ENCODE measurements at regions not wholly inside any gene's neighbourhood (a gene's known extent, or its start where the extent isn't known, plus 50 kb on each side); places are given as distances from the start of the nearest gene placed in this dataset.
"Not testable (repeated sequence)": the region's sequence is repeated elsewhere in the genome, so short reads cannot be mapped to it uniquely, and the experiment has no call there.

GRCh38 chr2:91768301-91768700 is 3076.8 kb downstream of the RPIA start:
- H3K36me3 ChIP-seq; H3K27me3 ChIP-seq; H3K4me1 ChIP-seq; H3K27ac ChIP-seq; DNase-seq; H3K4me3 ChIP-seq; H3K9me3 ChIP-seq; intact Hi-C loops (cut with DNase I); H3K9ac ChIP-seq (ENCODE audit: low read depth in 2 of 2, low read length in 2 of 2): not testable (repeated sequence)

GRCh38 chr2:91768997-91769396 is 3077.5 kb downstream of the RPIA start:
- H3K9me3 ChIP-seq; H3K4me1 ChIP-seq; H3K27ac ChIP-seq; intact Hi-C loops (cut with DNase I); DNase-seq; H3K36me3 ChIP-seq; H3K27me3 ChIP-seq; H3K4me3 ChIP-seq; H3K9ac ChIP-seq (ENCODE audit: low read depth in 2 of 2, low read length in 2 of 2): not testable (repeated sequence)

- H3K4me3 ChIP-seq; H3K27ac ChIP-seq; H3K27me3 ChIP-seq; H3K9me3 ChIP-seq; H3K36me3 ChIP-seq; H3K4me1 ChIP-seq; DNase-seq; intact Hi-C loops (cut with DNase I); H3K9ac ChIP-seq (ENCODE audit: low read depth in 2 of 2, low read length in 2 of 2): not testable (repeated sequence)
These were observed 3078.6 kb downstream of the RPIA start for GRCh38 chr2:91770046-91770575.

GRCh38 chr2:91771604-91772003 is 3080.1 kb downstream of the RPIA start:
- H3K9me3 ChIP-seq; H3K9ac ChIP-seq (ENCODE audit: low read depth in 2 of 2, low read length in 2 of 2); H3K4me3 ChIP-seq; H3K36me3 ChIP-seq; H3K4me1 ChIP-seq; H3K27ac ChIP-seq; DNase-seq; intact Hi-C loops (cut with DNase I); H3K27me3 ChIP-seq: not testable (repeated sequence)

- intact Hi-C loops (cut with DNase I); H3K27me3 ChIP-seq; H3K27ac ChIP-seq; DNase-seq; H3K4me3 ChIP-seq; H3K9ac ChIP-seq (ENCODE audit: low read depth in 2 of 2, low read length in 2 of 2); H3K36me3 ChIP-seq; H3K4me1 ChIP-seq; H3K9me3 ChIP-seq: not testable (repeated sequence)
These were observed 3080.9 kb downstream of the RPIA start for GRCh38 chr2:91772240-91772937.

GRCh38 chr2:91773810-91774209 is 3082.3 kb downstream of the RPIA start:
- H3K27ac ChIP-seq; H3K27me3 ChIP-seq; intact Hi-C loops (cut with DNase I); DNase-seq; H3K9ac ChIP-seq (ENCODE audit: low read depth in 2 of 2, low read length in 2 of 2); H3K9me3 ChIP-seq; H3K36me3 ChIP-seq; H3K4me1 ChIP-seq; H3K4me3 ChIP-seq: not testable (repeated sequence)

- H3K27ac ChIP-seq; H3K9me3 ChIP-seq; DNase-seq; intact Hi-C loops (cut with DNase I); H3K27me3 ChIP-seq; H3K36me3 ChIP-seq; H3K9ac ChIP-seq (ENCODE audit: low read depth in 2 of 2, low read length in 2 of 2); H3K4me1 ChIP-seq; H3K4me3 ChIP-seq: not testable (repeated sequence)
These were observed 3083.7 kb downstream of the RPIA start for GRCh38 chr2:91775193-91775592.

- H3K27me3 ChIP-seq; DNase-seq; H3K4me1 ChIP-seq; H3K4me3 ChIP-seq; H3K36me3 ChIP-seq; H3K9me3 ChIP-seq; H3K9ac ChIP-seq (ENCODE audit: low read depth in 2 of 2, low read length in 2 of 2); intact Hi-C loops (cut with DNase I); H3K27ac ChIP-seq: not testable (repeated sequence)
These were observed 3088.9 kb downstream of the RPIA start for GRCh38 chr2:91780324-91780723.

- H3K9me3 ChIP-seq; DNase-seq; intact Hi-C loops (cut with DNase I); H3K27me3 ChIP-seq; H3K4me1 ChIP-seq; H3K9ac ChIP-seq (ENCODE audit: low read depth in 2 of 2, low read length in 2 of 2); H3K4me3 ChIP-seq; H3K27ac ChIP-seq; H3K36me3 ChIP-seq: not testable (repeated sequence)
These were observed 3061.8 kb upstream of the TEKT4 start for GRCh38 chr2:91809391-91809790.

All from colonic mucosa (tissue), 4 donors.